Liver (tissue), 8 donors: ENCODE measurements at regions not wholly inside any gene's neighbourhood (a gene's known extent, or its start where the extent isn't known, plus 50 kb on each side); places are given as distances from the start of the nearest gene placed in this dataset.

Source experiments
- DNase-seq: peaks from one replicate; pipeline ENCODE4 v3.0.0-alpha.2; 2017; ENCODE audit warnings: low spot score
- H3K27ac ChIP-seq, 2 donors: one replicate each; pipeline ENCODE4 v1.7.0; 2013; ENCODE audit warnings: inconsistent platforms in 2 of 2, low read length in 2 of 2, control low read depth in 1 of 2, low read depth in 1 of 2, mild to moderate bottlenecking in 1 of 2
- H3K27me3 ChIP-seq, 4 donors: one replicate each; pipeline versions ENCODE4 v1.6.1 to v1.7.0; 2013; ENCODE audit warnings: low read length in 3 of 4, inconsistent platforms in 1 of 4, mild to moderate bottlenecking in 1 of 4, moderate library complexity in 1 of 4; ENCODE audit not compliant: control insufficient read depth in 4 of 4, insufficient read depth in 4 of 4
- H3K36me3 ChIP-seq, 4 donors: one replicate each; pipeline versions ENCODE4 v1.6.1 to v1.7.0; 2013; ENCODE audit warnings: low read length in 3 of 4, mild to moderate bottlenecking in 3 of 4, low read depth in 1 of 4, moderate library complexity in 1 of 4; ENCODE audit not compliant: control insufficient read depth in 4 of 4, insufficient read depth in 3 of 4
- H3K4me1 ChIP-seq, 4 donors: one replicate each; pipeline versions ENCODE4 v1.6.1 to v1.7.0; 2013; ENCODE audit warnings: low read length in 3 of 4, mild to moderate bottlenecking in 3 of 4, moderate library complexity in 1 of 4; ENCODE audit not compliant: control insufficient read depth in 4 of 4, insufficient read depth in 4 of 4
- H3K4me3 ChIP-seq, 3 donors: one replicate each; pipeline versions ENCODE4 v1.6.1 to v1.7.0; 2013; ENCODE audit warnings: low read length in 3 of 3, control low read depth in 1 of 3, low read depth in 1 of 3, mild to moderate bottlenecking in 1 of 3
- H3K9ac ChIP-seq, 2 donors: one replicate each; pipeline ENCODE4 v1.7.0; 2013; ENCODE audit warnings: low read length in 2 of 2, mild to moderate bottlenecking in 2 of 2, moderate library complexity in 2 of 2, control low read depth in 1 of 2, low read depth in 1 of 2
- H3K9me3 ChIP-seq, 4 donors: one replicate each; pipeline versions ENCODE4 v1.6.1 to v1.7.0; 2013; ENCODE audit warnings: low read length in 3 of 4; ENCODE audit not compliant: control insufficient read depth in 4 of 4
- CTCF ChIP-seq: fragments of 150-350 bp; IDR thresholded peaks from 2 replicates; pipeline ENCODE4 v1.5.1; 2017; ENCODE audit warnings: improper control_type of control experiment, low read depth, low read length; ENCODE audit not compliant: missing input control
- EGR1 ChIP-seq, 2 donors: IDR thresholded peaks; 2 replicates each; pipeline ENCODE4 v1.6.1; 2016 to 2018; ENCODE audit warnings: antibody characterized with exemption in 2 of 2, low read depth in 2 of 2
- GABPA ChIP-seq, 2 donors: IDR thresholded peaks in 1 of 2; conservative IDR thresholded peaks in 1 of 2; 2 replicates each; pipeline ENCODE4 v1.6.1; 2016; ENCODE audit warnings: antibody characterized with exemption in 2 of 2, mild to moderate bottlenecking in 1 of 2, moderate library complexity in 1 of 2
- HNF4A ChIP-seq, 2 donors: conservative IDR thresholded peaks; 2 replicates each; pipeline ENCODE4 v1.6.1; 2016; ENCODE audit warnings: antibody characterized with exemption in 2 of 2, mild to moderate bottlenecking in 2 of 2
- RAD21 ChIP-seq, 2 donors: IDR thresholded peaks; 2 replicates each; pipeline ENCODE4 v1.6.1; 2016; ENCODE audit warnings: antibody characterized with exemption in 2 of 2, mild to moderate bottlenecking in 2 of 2
- SP1 ChIP-seq: IDR thresholded peaks from 2 replicates; pipeline ENCODE4 v1.6.1; 2018; ENCODE audit warnings: antibody characterized with exemption, mild to moderate bottlenecking
- WGBS: extraction: QIAGEN DNeasy Blood & Tissue Kit; methylation state at CpG from one replicate; pipeline ENCODE4 v1.1.7; 2013; 5-methylcytosine and 5-hydroxymethylcytosine counted together
- TF ChIP-seq, protein P1 (sequence below): IDR thresholded peaks from 2 replicates; pipeline ENCODE4 v1.6.1; 2016; ENCODE audit warnings: antibody characterized with exemption, mild to moderate bottlenecking
- TF ChIP-seq, protein P2 (sequence below): IDR thresholded peaks from 2 replicates; pipeline ENCODE4 v1.6.1; 2016; ENCODE audit warnings: antibody characterized with exemption
- donor health status: healthy.
- donor health status: healthy.
- donor health status: healthy.
- donor health status: healthy.
- donor health status: healthy.

- TF ChIP-seq GABPA (IDR thresholded peaks at IDR 0.05 in 1 of 2, conservative IDR thresholded peaks at IDR 0.05 in 1 of 2) = no peak
- TF ChIP-seq, protein P1, sequence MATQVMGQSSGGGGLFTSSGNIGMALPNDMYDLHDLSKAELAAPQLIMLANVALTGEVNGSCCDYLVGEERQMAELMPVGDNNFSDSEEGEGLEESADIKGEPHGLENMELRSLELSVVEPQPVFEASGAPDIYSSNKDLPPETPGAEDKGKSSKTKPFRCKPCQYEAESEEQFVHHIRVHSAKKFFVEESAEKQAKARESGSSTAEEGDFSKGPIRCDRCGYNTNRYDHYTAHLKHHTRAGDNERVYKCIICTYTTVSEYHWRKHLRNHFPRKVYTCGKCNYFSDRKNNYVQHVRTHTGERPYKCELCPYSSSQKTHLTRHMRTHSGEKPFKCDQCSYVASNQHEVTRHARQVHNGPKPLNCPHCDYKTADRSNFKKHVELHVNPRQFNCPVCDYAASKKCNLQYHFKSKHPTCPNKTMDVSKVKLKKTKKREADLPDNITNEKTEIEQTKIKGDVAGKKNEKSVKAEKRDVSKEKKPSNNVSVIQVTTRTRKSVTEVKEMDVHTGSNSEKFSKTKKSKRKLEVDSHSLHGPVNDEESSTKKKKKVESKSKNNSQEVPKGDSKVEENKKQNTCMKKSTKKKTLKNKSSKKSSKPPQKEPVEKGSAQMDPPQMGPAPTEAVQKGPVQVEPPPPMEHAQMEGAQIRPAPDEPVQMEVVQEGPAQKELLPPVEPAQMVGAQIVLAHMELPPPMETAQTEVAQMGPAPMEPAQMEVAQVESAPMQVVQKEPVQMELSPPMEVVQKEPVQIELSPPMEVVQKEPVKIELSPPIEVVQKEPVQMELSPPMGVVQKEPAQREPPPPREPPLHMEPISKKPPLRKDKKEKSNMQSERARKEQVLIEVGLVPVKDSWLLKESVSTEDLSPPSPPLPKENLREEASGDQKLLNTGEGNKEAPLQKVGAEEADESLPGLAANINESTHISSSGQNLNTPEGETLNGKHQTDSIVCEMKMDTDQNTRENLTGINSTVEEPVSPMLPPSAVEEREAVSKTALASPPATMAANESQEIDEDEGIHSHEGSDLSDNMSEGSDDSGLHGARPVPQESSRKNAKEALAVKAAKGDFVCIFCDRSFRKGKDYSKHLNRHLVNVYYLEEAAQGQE = no peak
- TF ChIP-seq RAD21 (IDR thresholded peaks at IDR 0.05) = no peak
- TF ChIP-seq SP1 = no peak
- no peaks in the 10 kb centered on the region for H3K4me1 ChIP-seq
- WGBS = 84% methylated on average over 3 of the region's 3 CpGs
- no peaks in the 10 kb centered on the region for H3K9me3 ChIP-seq
- H3K4me3 ChIP-seq = no peak overlapping the region
- no peaks in the 10 kb centered on the region for H3K27me3 ChIP-seq
- no peak overlapping the region for H3K27ac ChIP-seq
- no peak for DNase-seq
- no peak overlapping the region for H3K9ac ChIP-seq
- H3K36me3 ChIP-seq = no peaks in the 10 kb centered on the region
Measured at GRCh38 chr1:208852911-208853310, 608.7 kb upstream of the PLXNA2 start.

GRCh38 chr1:208855403-208855802, 611.2 kb upstream of the PLXNA2 start:
- Histone ChIP-seq H3K9me3 (no peaks in the 10 kb centered on the region), H3K27ac (no peak overlapping the region), H3K27me3 (no peaks in the 10 kb centered on the region), H3K4me3 (no peak overlapping the region), H3K4me1 (no peaks in the 10 kb centered on the region), H3K9ac (no peak overlapping the region), H3K36me3 (no peaks in the 10 kb centered on the region)
- TF ChIP-seq HNF4A (conservative IDR thresholded peaks at IDR 0.05) = no peak
- TF ChIP-seq, protein P1 = no peak
- no peak for TF ChIP-seq EGR1 (IDR thresholded peaks at IDR 0.05; ENCODE audit: low read depth in 2 of 2)
- TF ChIP-seq GABPA (IDR thresholded peaks at IDR 0.05 in 1 of 2, conservative IDR thresholded peaks at IDR 0.05 in 1 of 2) = no peak
- TF ChIP-seq, protein P2, sequence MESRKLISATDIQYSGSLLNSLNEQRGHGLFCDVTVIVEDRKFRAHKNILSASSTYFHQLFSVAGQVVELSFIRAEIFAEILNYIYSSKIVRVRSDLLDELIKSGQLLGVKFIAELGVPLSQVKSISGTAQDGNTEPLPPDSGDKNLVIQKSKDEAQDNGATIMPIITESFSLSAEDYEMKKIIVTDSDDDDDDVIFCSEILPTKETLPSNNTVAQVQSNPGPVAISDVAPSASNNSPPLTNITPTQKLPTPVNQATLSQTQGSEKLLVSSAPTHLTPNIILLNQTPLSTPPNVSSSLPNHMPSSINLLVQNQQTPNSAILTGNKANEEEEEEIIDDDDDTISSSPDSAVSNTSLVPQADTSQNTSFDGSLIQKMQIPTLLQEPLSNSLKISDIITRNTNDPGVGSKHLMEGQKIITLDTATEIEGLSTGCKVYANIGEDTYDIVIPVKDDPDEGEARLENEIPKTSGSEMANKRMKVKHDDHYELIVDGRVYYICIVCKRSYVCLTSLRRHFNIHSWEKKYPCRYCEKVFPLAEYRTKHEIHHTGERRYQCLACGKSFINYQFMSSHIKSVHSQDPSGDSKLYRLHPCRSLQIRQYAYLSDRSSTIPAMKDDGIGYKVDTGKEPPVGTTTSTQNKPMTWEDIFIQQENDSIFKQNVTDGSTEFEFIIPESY = no peak
- TF ChIP-seq CTCF = no peak
- WGBS = 65% methylated on average over 1 of the region's 1 CpG
- DNase-seq = no peak
